Epithelial cell of proximal tubule (primary cell): ENCODE measurements at regions not wholly inside any gene's neighbourhood (a gene's known extent, or its start where the extent isn't known, plus 50 kb on each side); places are given as distances from the start of the nearest gene placed in this dataset.

Experiments used
- DNase-seq: peaks from one replicate; pipeline ENCODE4 v3.0.0-alpha.2; 2011; ENCODE audit warnings: low read depth
- H3K4me3 ChIP-seq: 2 replicates; pipeline ENCODE4 v1.5.1; 2011; ENCODE audit warnings: low read depth, mild to moderate bottlenecking, low read length
- TF ChIP-seq, protein P1 (sequence below): conservative IDR thresholded peaks from 2 replicates; pipeline ENCODE4 v1.5.1; 2012; ENCODE audit warnings: low read depth, mild to moderate bottlenecking, low read length

- TF ChIP-seq, protein P1, sequence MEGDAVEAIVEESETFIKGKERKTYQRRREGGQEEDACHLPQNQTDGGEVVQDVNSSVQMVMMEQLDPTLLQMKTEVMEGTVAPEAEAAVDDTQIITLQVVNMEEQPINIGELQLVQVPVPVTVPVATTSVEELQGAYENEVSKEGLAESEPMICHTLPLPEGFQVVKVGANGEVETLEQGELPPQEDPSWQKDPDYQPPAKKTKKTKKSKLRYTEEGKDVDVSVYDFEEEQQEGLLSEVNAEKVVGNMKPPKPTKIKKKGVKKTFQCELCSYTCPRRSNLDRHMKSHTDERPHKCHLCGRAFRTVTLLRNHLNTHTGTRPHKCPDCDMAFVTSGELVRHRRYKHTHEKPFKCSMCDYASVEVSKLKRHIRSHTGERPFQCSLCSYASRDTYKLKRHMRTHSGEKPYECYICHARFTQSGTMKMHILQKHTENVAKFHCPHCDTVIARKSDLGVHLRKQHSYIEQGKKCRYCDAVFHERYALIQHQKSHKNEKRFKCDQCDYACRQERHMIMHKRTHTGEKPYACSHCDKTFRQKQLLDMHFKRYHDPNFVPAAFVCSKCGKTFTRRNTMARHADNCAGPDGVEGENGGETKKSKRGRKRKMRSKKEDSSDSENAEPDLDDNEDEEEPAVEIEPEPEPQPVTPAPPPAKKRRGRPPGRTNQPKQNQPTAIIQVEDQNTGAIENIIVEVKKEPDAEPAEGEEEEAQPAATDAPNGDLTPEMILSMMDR = no peak
- H3K4me3 ChIP-seq = no peak overlapping the region
- no peak for DNase-seq
Observed at GRCh38 chr21:28826569-28826968, 166.1 kb downstream of the LTN1 start.

DNA sequence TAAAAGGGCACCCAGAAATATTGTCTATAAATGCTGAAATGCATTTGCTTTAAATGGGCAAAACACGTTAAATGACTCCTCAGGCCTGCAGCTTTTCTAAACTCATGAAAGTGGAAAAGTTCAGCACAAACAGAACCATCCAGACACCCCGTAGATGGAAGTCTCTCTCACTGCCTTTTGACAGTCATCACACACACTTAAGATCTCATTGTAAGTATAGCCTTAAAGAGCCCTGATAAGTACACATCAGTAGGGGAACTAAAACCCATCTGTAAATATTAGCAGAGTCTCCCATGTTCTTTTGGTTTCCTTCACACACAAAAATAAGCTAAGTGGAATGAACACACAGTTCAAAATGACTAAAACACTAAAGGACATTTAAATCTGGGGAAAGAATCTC, 166.7 kb downstream of the LTN1 start:
- TF ChIP-seq, protein P1 = no peak
- H3K4me3 ChIP-seq = no peak overlapping the region
- no peak for DNase-seq

GRCh38 chr21:28823429-28823828, 169.2 kb downstream of the LTN1 start:
- H3K4me3 ChIP-seq = no peak overlapping the region
- TF ChIP-seq, protein P1 = no peak
- no peak for DNase-seq

DNA sequence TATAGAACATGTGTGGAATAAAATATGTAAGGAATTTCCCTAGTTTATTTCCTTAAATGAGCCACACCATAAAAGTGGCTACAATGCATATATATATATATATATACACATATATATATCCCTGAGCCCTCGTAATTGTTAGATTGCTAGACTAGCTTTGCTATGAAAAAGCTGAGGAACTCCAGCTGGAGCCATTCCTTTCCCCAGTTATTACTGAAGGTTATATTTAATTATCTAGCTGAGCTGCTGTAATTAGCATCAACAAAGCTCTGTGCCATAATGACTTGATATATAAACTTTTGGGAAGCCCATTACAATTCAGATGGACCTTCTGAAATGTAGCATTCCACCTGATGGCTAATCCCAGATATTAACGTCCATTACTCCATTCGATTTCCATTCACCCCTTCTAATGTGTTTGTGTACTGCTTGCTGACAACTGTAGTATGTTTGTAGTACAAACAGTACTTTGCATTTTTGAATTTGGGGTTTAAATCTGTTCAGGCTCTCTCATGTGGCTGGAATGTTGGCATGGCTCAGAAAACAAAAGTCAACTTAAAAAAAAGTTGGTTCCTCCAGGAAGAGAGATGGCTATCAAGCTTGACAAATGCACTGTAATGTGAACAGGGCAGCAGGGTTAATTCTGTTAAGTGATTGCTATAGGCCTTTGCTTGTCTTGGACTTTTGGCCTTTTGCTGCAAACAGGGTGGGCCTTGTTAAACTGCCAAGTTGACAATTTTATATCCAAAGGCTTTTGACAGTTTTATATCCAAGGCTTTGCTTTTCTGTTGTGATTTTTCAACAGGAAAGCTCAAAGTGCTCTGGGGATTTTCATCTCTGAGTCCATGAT, 170.0 kb downstream of the LTN1 start:
- no peak overlapping the region for H3K4me3 ChIP-seq
- TF ChIP-seq, protein P1 = no peak
- DNase-seq = no peak

DNA sequence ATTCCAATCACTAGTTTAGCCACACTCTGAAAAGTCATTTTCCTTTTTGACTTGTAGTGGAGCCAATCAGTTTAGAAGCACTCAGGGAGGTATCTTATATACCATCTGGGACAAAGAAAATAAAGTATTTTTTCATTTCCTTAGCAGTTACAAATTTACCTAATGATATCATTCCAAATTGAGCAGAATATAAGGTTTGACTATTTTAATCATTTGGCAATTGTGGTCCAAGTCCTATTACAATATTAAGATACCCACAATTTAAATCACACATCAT, 170.6 kb downstream of the LTN1 start:
- no peak for DNase-seq
- TF ChIP-seq, protein P1 = no peak

GRCh38 chr21:28821276-28822122, 171.2 kb downstream of the LTN1 start:
- H3K4me3 ChIP-seq = no peak overlapping the region
- no peak for DNase-seq
- TF ChIP-seq, protein P1 = no peak

More for the DNA sequence above, 170.6 kb downstream of the LTN1 start:
- H3K4me3 ChIP-seq = no peak overlapping the region
